BLaER1 (cell line): ENCODE measurements at regions not wholly inside any gene's neighbourhood (a gene's known extent, or its start where the extent isn't known, plus 50 kb on each side); places are given as distances from the start of the nearest gene placed in this dataset.
"Not testable (repeated sequence)": the region's sequence is repeated elsewhere in the genome, so short reads cannot be mapped to it uniquely, and the experiment has no call there.

Experiments
- H3K27ac ChIP-seq: shearing (Covaris generic); formaldehyde crosslinking; 2 replicates; pipeline ENCODE4 v1.8.1; 2022
- H3K27me3 ChIP-seq: shearing (Covaris generic); formaldehyde crosslinking; 2 replicates; pipeline ENCODE4 v1.8.1; 2022
- H3K36me3 ChIP-seq: shearing (Covaris generic); formaldehyde crosslinking; 2 replicates; pipeline ENCODE4 v1.8.1; 2022
- H3K4me1 ChIP-seq: shearing (Covaris generic); formaldehyde crosslinking; 2 replicates; pipeline ENCODE4 v1.8.1; 2022
- H3K4me2 ChIP-seq: shearing (Covaris generic); formaldehyde crosslinking; 2 replicates; pipeline ENCODE4 v1.8.1; 2022
- H3K4me3 ChIP-seq: shearing (Covaris generic); formaldehyde crosslinking; 2 replicates; pipeline ENCODE4 v1.8.1; 2022
- H3K9ac ChIP-seq: shearing (Covaris generic); formaldehyde crosslinking; 2 replicates; pipeline ENCODE4 v1.8.1; 2022
- H3K9me3 ChIP-seq: shearing (Covaris generic); formaldehyde crosslinking; 2 replicates; pipeline ENCODE4 v1.8.1; 2022
- H4K20me1 ChIP-seq: shearing (Covaris generic); formaldehyde crosslinking; 2 replicates; pipeline ENCODE4 v1.8.1; 2022
- Cebpa-rat ChIP-seq: shearing (Covaris generic); IDR thresholded peaks from 2 replicates; pipeline ENCODE4 v1.8.1; 2022

- Histone ChIP-seq H3K27me3 (no peaks in the 10 kb centered on the region), H3K27ac (no peak overlapping the region), H3K36me3 (no peaks in the 10 kb centered on the region), H3K9me3 (no peaks in the 10 kb centered on the region), H3K4me2 (no peak overlapping the region), H3K9ac (no peak overlapping the region), H4K20me1 (no peaks in the 10 kb centered on the region), H3K4me1 (no peaks in the 10 kb centered on the region), H3K4me3 (no peak overlapping the region)
- TF ChIP-seq Cebpa-rat, result no peak
These were observed 184.0 kb upstream of the NEGR1 start for GRCh38 chr1:72466376-72466775.

- H3K27me3 ChIP-seq, result no peaks in the 10 kb centered on the region
- no peak overlapping the region for H3K9ac ChIP-seq
- H3K9me3 ChIP-seq, result no peaks in the 10 kb centered on the region
- H3K4me2 ChIP-seq, result no peak overlapping the region
- TF ChIP-seq Cebpa-rat, result no peak
- H3K4me1 ChIP-seq, result no peaks in the 10 kb centered on the region
- no peaks in the 10 kb centered on the region for H3K36me3 ChIP-seq
- H3K4me3 ChIP-seq, result no peak overlapping the region
- H4K20me1 ChIP-seq, result no peaks in the 10 kb centered on the region
- H3K27ac ChIP-seq, result no peak overlapping the region
These were observed 180.0 kb upstream of the NEGR1 start for GRCh38 chr1:72462186-72462905.

- Histone ChIP-seq H4K20me1 (no peaks in the 10 kb centered on the region), H3K4me3 (no peak overlapping the region), H3K4me2 (no peak overlapping the region), H3K36me3 (no peaks in the 10 kb centered on the region), H3K9me3 (no peaks in the 10 kb centered on the region), H3K27me3 (no peaks in the 10 kb centered on the region), H3K27ac (no peak overlapping the region), H3K9ac (no peak overlapping the region), H3K4me1 (no peaks in the 10 kb centered on the region)
- no peak for TF ChIP-seq Cebpa-rat
These were observed 159.9 kb upstream of the NEGR1 start for GRCh38 chr1:72442262-72442661.

- Histone ChIP-seq H3K9me3 (no peaks in the 10 kb centered on the region), H3K4me2 (no peak overlapping the region), H3K36me3 (no peaks in the 10 kb centered on the region), H3K9ac (no peak overlapping the region), H3K4me3 (no peak overlapping the region), H3K27me3 (no peaks in the 10 kb centered on the region), H3K27ac (no peak overlapping the region), H3K4me1 (no peaks in the 10 kb centered on the region), H4K20me1 (no peaks in the 10 kb centered on the region)
- TF ChIP-seq Cebpa-rat, result no peak
These were observed 156.7 kb upstream of the NEGR1 start for GRCh38 chr1:72439036-72439435.

- Histone ChIP-seq H3K36me3 (no peaks in the 10 kb centered on the region), H3K4me3 (no peak overlapping the region), H3K27ac (no peak overlapping the region), H3K4me2 (no peak overlapping the region), H3K9ac (no peak overlapping the region), H3K4me1 (no peaks in the 10 kb centered on the region), H3K27me3 (no peaks in the 10 kb centered on the region), H4K20me1 (no peaks in the 10 kb centered on the region), H3K9me3 (no peaks in the 10 kb centered on the region)
- TF ChIP-seq Cebpa-rat, result no peak
These were observed 155.9 kb upstream of the NEGR1 start for GRCh38 chr1:72438270-72438669.

GRCh38 chr1:72435025-72435424, 152.7 kb upstream of the NEGR1 start:
- H3K27ac ChIP-seq, result no peak overlapping the region
- H3K27me3 ChIP-seq, result no peaks in the 10 kb centered on the region
- no peaks in the 10 kb centered on the region for H3K36me3 ChIP-seq
- H4K20me1 ChIP-seq, result no peaks in the 10 kb centered on the region
- H3K9me3 ChIP-seq, result no peaks in the 10 kb centered on the region
- H3K9ac ChIP-seq, result no peak overlapping the region
- H3K4me1 ChIP-seq, result no peaks in the 10 kb centered on the region
- H3K4me2 ChIP-seq, result no peak overlapping the region
- TF ChIP-seq Cebpa-rat, result no peak
- no peak overlapping the region for H3K4me3 ChIP-seq

GRCh38 chr1:72434070-72434469, 151.7 kb upstream of the NEGR1 start:
- Histone ChIP-seq H3K27me3 (no peaks in the 10 kb centered on the region), H3K36me3 (no peaks in the 10 kb centered on the region), H3K9me3 (no peaks in the 10 kb centered on the region), H3K27ac (no peak overlapping the region), H3K4me3 (no peak overlapping the region), H3K9ac (no peak overlapping the region), H4K20me1 (no peaks in the 10 kb centered on the region), H3K4me1 (no peaks in the 10 kb centered on the region), H3K4me2 (no peak overlapping the region)
- TF ChIP-seq Cebpa-rat, result no peak

GRCh38 chr1:72433591-72433990, 151.3 kb upstream of the NEGR1 start:
- Histone ChIP-seq H3K4me1 (no peaks in the 10 kb centered on the region), H3K27me3 (no peaks in the 10 kb centered on the region), H3K9ac (no peak overlapping the region), H4K20me1 (no peaks in the 10 kb centered on the region), H3K4me2 (no peak overlapping the region), H3K9me3 (peaks cover 4% of the 10 kb centered on the region; the same call in 1 of the 2 replicates), H3K4me3 (no peak overlapping the region), H3K36me3 (no peaks in the 10 kb centered on the region), H3K27ac (no peak overlapping the region)
- no peak for TF ChIP-seq Cebpa-rat

- Histone ChIP-seq H3K4me1 (no peaks in the 10 kb centered on the region), H3K27me3 (no peaks in the 10 kb centered on the region)
These were observed 150.4 kb upstream of the NEGR1 start for GRCh38 chr1:72432645-72433267.

GRCh38 chr1:72431810-72432209, 149.5 kb upstream of the NEGR1 start:
- TF ChIP-seq Cebpa-rat, result no peak
- H3K4me3 ChIP-seq, result no peak overlapping the region
- H3K4me2 ChIP-seq, result no peak overlapping the region
- peaks cover 7% of the 10 kb centered on the region; the same call in 1 of the 2 replicates for H3K9me3 ChIP-seq
- H3K27ac ChIP-seq, result no peak overlapping the region
- no peak overlapping the region for H3K9ac ChIP-seq
- H3K4me1 ChIP-seq, result no peaks in the 10 kb centered on the region
- H3K27me3 ChIP-seq, result no peaks in the 10 kb centered on the region
- H3K36me3 ChIP-seq, result no peaks in the 10 kb centered on the region
- H4K20me1 ChIP-seq, result no peaks in the 10 kb centered on the region

More at GRCh38 chr1:72432645-72433267, 150.4 kb upstream of the NEGR1 start:
- peaks cover 7% of the 10 kb centered on the region; the same call in 1 of the 2 replicates for H3K9me3 ChIP-seq
- no peak for TF ChIP-seq Cebpa-rat
- no peak overlapping the region for H3K27ac ChIP-seq
- H3K9ac ChIP-seq, result no peak overlapping the region
- H3K4me3 ChIP-seq, result no peak overlapping the region
- H3K4me2 ChIP-seq, result no peak overlapping the region
- no peaks in the 10 kb centered on the region for H4K20me1 ChIP-seq
- no peaks in the 10 kb centered on the region for H3K36me3 ChIP-seq

- H3K4me1 ChIP-seq, H3K4me2 ChIP-seq, H3K4me3 ChIP-seq, H3K36me3 ChIP-seq, H3K9me3 ChIP-seq, H3K27ac ChIP-seq, H4K20me1 ChIP-seq, H3K27me3 ChIP-seq, H3K9ac ChIP-seq: not testable (repeated sequence)
These were observed 145.9 kb upstream of the NEGR1 start for GRCh38 chr1:72428276-72428675.
